ENCODE measurements at regions not wholly inside any gene's neighbourhood (a gene's known extent, or its start where the extent isn't known, plus 50 kb on each side); places are given as distances from the start of the nearest gene placed in this dataset.

GRCh38 chr2:64928813-64929212, 60.4 kb upstream of the SLC1A4 start:
- Histone ChIP-seq H3K4me3 (no peak overlapping the region), H3K27me3 (no peaks in the 10 kb centered on the region), H3K9me3 (no peaks in the 10 kb centered on the region), H3K4me1 (peaks cover 0 to 9% (median under 1%) of the 10 kb centered on the region in 4 donors), H3K27ac (no peak overlapping the region), H3K36me3 (no peaks in the 10 kb centered on the region)
- no peak for DNase-seq
- TF ChIP-seq POLR2A (IDR thresholded peaks at IDR 0.05) (no peak), CTCF (IDR thresholded peaks at IDR 0.05) (no peak)
- intact Hi-C loops (cut with DNase I), result no loop called here
- no peak for ATAC-seq
- 40% methylated on average over 1 of the region's 1 CpG for WGBS (ENCODE audit: insufficient coverage, low coverage, low lambda C conversion rate, missing lambda C conversion rate)

GRCh38 chr2:64929333-64929732, 59.9 kb upstream of the SLC1A4 start:
- Histone ChIP-seq H3K4me1 (peaks cover 0 to 5% (median 0%) of the 10 kb centered on the region in 4 donors), H3K27ac (no peak overlapping the region), H3K36me3 (no peaks in the 10 kb centered on the region), H3K27me3 (no peaks in the 10 kb centered on the region), H3K4me3 (no peak overlapping the region), H3K9me3 (no peaks in the 10 kb centered on the region)
- TF ChIP-seq POLR2A (IDR thresholded peaks at IDR 0.05), result no peak
- TF ChIP-seq CTCF (IDR thresholded peaks at IDR 0.05), result no peak
- DNase-seq (no peak), ATAC-seq (no peak)
- WGBS (ENCODE audit: insufficient coverage, low coverage, low lambda C conversion rate, missing lambda C conversion rate), result 100% methylated on average over 1 of the region's 1 CpG
- intact Hi-C loops (cut with DNase I), result no loop called here

GRCh38 chr2:64930258-64930671, 58.9 kb upstream of the SLC1A4 start:
- TF ChIP-seq CTCF (IDR thresholded peaks at IDR 0.05), result no peak
- TF ChIP-seq POLR2A (IDR thresholded peaks at IDR 0.05), result no peak

GRCh38 chr2:64931246-64932115, 57.7 kb upstream of the SLC1A4 start:
- intact Hi-C loops (cut with DNase I), result no loop called here
- no peak overlapping the region for H3K27ac ChIP-seq

More at GRCh38 chr2:64930258-64930671, 58.9 kb upstream of the SLC1A4 start:
- Histone ChIP-seq H3K27ac (no peak overlapping the region), H3K9me3 (no peaks in the 10 kb centered on the region), H3K36me3 (no peaks in the 10 kb centered on the region), H3K4me3 (no peak overlapping the region), H3K4me1 (peaks cover 0 to 5% (median 0%) of the 10 kb centered on the region in 4 donors), H3K27me3 (no peaks in the 10 kb centered on the region)
- 74% methylated on average over 1 of the region's 1 CpG for WGBS (ENCODE audit: insufficient coverage, low coverage, low lambda C conversion rate, missing lambda C conversion rate)
- intact Hi-C loops (cut with DNase I), result no loop called here
- no peak for DNase-seq
- ATAC-seq, result no peak

More at GRCh38 chr2:64931246-64932115, 57.7 kb upstream of the SLC1A4 start:
- H3K36me3 ChIP-seq, result no peaks in the 10 kb centered on the region
- no peaks in the 10 kb centered on the region for H3K27me3 ChIP-seq
- H3K4me3 ChIP-seq, result no peak overlapping the region
- no peaks in the 10 kb centered on the region for H3K9me3 ChIP-seq
- H3K4me1 ChIP-seq, result no peaks in the 10 kb centered on the region
- DNase-seq, result no peak
- ATAC-seq, result no peak
- 81% methylated on average over 8 of the region's 9 CpGs for WGBS (ENCODE audit: insufficient coverage, low coverage, low lambda C conversion rate, missing lambda C conversion rate)
- TF ChIP-seq CTCF (IDR thresholded peaks at IDR 0.05) (no peak), POLR2A (IDR thresholded peaks at IDR 0.05) (no peak)

Measured in right lobe of liver (tissue), 6 donors.